A549 (cell line): ENCODE measurements at regions not wholly inside any gene's neighbourhood (a gene's known extent, or its start where the extent isn't known, plus 50 kb on each side); places are given as distances from the start of the nearest gene placed in this dataset.

Source experiments
- ATAC-seq, 2 experiments: fragments of 200-7000 bp in 1 of 2; fragments of >200 bp in 1 of 2; cut with Nextera tagmentation in 1 of 2; cut with Tn5 transposase in 1 of 2; 3 replicates each; pipeline versions ENCODE4 v1.8.0 to v1.9.1; 2018 to 2020; ENCODE audit warnings: mild to moderate bottlenecking in 1 of 2, moderate library complexity in 1 of 2
- CTCF ChIA-PET: fragments of 300-600 bp; sonication (Branson Sonifier 250); formaldehyde crosslinking; extraction: SDS; loops from one replicate; lab custom pipeline; 2021; ENCODE audit warnings: antibody characterized with exemption, inconsistent platforms; lab: Yijun Ruan, JAX
- POLR2A ChIA-PET: fragments of 350-600 bp; formaldehyde crosslinking; extraction: SDS; loops from one replicate; lab custom pipeline; 2021; ENCODE audit warnings: antibody characterized with exemption, inconsistent platforms; lab: Yijun Ruan, JAX
- DNase-seq, 2 experiments: peaks; one replicate each; pipeline versions ENCODE4 v3.0.0 to v3.0.0-alpha.2; 2011 to 2016; ENCODE audit warnings: low read depth in 1 of 2, low spot score in 1 of 2
- FAIRE-seq: peaks from 2 replicates; lab custom pipeline; 2011; peaks lifted over from hg19 to GRCh38; lab: Jason Lieb, UNC
- H3K27ac ChIP-seq, 2 experiments: fragments of >200 bp; sonication (Bioruptor Twin); formaldehyde crosslinking; 3 replicates each; pipeline ENCODE4 v1.5.1; 2016 to 2017
- H3K4me1 ChIP-seq: fragments of >200 bp; sonication (Bioruptor Twin); formaldehyde crosslinking; 3 replicates; pipeline ENCODE4 v1.6.1; 2016
- H3K4me2 ChIP-seq: fragments of >200 bp; sonication (Bioruptor Twin); formaldehyde crosslinking; 3 replicates; pipeline ENCODE4 v1.6.1; 2016
- H3K4me3 ChIP-seq: fragments of >200 bp; sonication (Bioruptor Twin); formaldehyde crosslinking; 3 replicates; pipeline ENCODE4 v1.5.1; 2016
- H3K9me3 ChIP-seq: fragments of >200 bp; sonication (Bioruptor Twin); formaldehyde crosslinking; 3 replicates; pipeline ENCODE4 v1.6.1; 2016
- CEBPB ChIP-seq, 2 experiments: fragments of >200 bp in 1 of 2; sonication (Bioruptor Twin) in 1 of 2; formaldehyde crosslinking in 1 of 2; IDR thresholded peaks; 2 replicates each; pipeline ENCODE4 v1.6.1; 2012 to 2016
- CHD4 ChIP-seq: fragments of 200-600 bp; sonication (generic); IDR thresholded peaks from 2 replicates; pipeline ENCODE4 v1.6.1; 2016; ENCODE audit warnings: antibody characterized with exemption, mild to moderate bottlenecking, borderline replicate concordance
- EHF ChIP-seq: fragments of 250-450 bp; sonication (Bioruptor Pico); IDR thresholded peaks from 2 replicates; pipeline ENCODE4 v1.5.0; 2020; ENCODE audit warnings: mild to moderate bottlenecking
- EP300 ChIP-seq, 2 experiments: fragments of >200 bp; sonication (Bioruptor Twin); formaldehyde crosslinking; IDR thresholded peaks; 2 replicates in 1 of 2; 3 replicates in 1 of 2; pipeline ENCODE4 v1.6.1; 2016 to 2017
- FOSL2 ChIP-seq, 2 experiments: fragments of 450-650 bp in 1 of 2; fragments of >200 bp in 1 of 2; sonication (Bioruptor Twin) in 1 of 2; formaldehyde crosslinking; IDR thresholded peaks; 2 replicates each; pipeline versions ENCODE4 v1.5.0 to v1.6.1; 2016 to 2020; ENCODE audit warnings: mild to moderate bottlenecking in 1 of 2, moderate library complexity in 1 of 2
- FOXS1 ChIP-seq: fragments of 250-450 bp; sonication (Bioruptor Pico); IDR thresholded peaks from 2 replicates; pipeline ENCODE4 v1.5.0; 2020; ENCODE audit warnings: mild to moderate bottlenecking, moderate library complexity
- HEYL ChIP-seq: fragments of 250-450 bp; sonication (Bioruptor Pico); IDR thresholded peaks from 2 replicates; pipeline ENCODE4 v1.8.0; 2021; ENCODE audit warnings: mild to moderate bottlenecking, moderate library complexity
- HOXB13 ChIP-seq: fragments of 250-450 bp; sonication (Bioruptor Pico); IDR thresholded peaks from 2 replicates; pipeline ENCODE4 v1.5.0; 2020; ENCODE audit warnings: low read depth, mild to moderate bottlenecking, moderate library complexity
- JUNB ChIP-seq: fragments of >200 bp; sonication (Bioruptor Twin); formaldehyde crosslinking; IDR thresholded peaks from 2 replicates; pipeline ENCODE4 v1.6.1; 2016
- KDM5A ChIP-seq: fragments of 200-600 bp; sonication (generic); IDR thresholded peaks from 2 replicates; pipeline ENCODE4 v1.6.1; 2016; ENCODE audit warnings: antibody characterized with exemption, mild to moderate bottlenecking
- MAZ ChIP-seq: fragments of 150-350 bp; IDR thresholded peaks from 2 replicates; pipeline ENCODE4 v1.6.1; 2014; ENCODE audit warnings: antibody characterized with exemption, low read depth, low read length, borderline replicate concordance
- NR3C1 ChIP-seq: fragments of >200 bp; sonication (Bioruptor Twin); formaldehyde crosslinking; IDR thresholded peaks from 3 replicates; pipeline ENCODE4 v1.6.1; 2017
- RARB ChIP-seq: fragments of 250-450 bp; sonication (Bioruptor Pico); IDR thresholded peaks from 2 replicates; pipeline ENCODE4 v1.8.0; 2021; ENCODE audit warnings: mild to moderate bottlenecking, moderate library complexity
- RCOR1 ChIP-seq: fragments of 150-350 bp; IDR thresholded peaks from 2 replicates; pipeline ENCODE4 v1.6.1; 2014; ENCODE audit warnings: antibody characterized with exemption, low read length, low read depth
- TFCP2L1 ChIP-seq: fragments of 250-450 bp; sonication (Bioruptor Pico); IDR thresholded peaks from 2 replicates; pipeline ENCODE4 v1.5.0; 2021; ENCODE audit warnings: mild to moderate bottlenecking
- TP53 ChIP-seq: fragments of 250-450 bp; sonication (Bioruptor Pico); IDR thresholded peaks from 2 replicates; pipeline ENCODE4 v1.5.0; 2021; ENCODE audit warnings: mild to moderate bottlenecking, moderate library complexity
- ZC3H11A ChIP-seq: fragments of 450-650 bp; IDR thresholded peaks from 2 replicates; pipeline ENCODE4 v1.6.1; 2014; ENCODE audit warnings: antibody characterized with exemption, mild to moderate bottlenecking
- ZFP36 ChIP-seq: fragments of 450-650 bp; IDR thresholded peaks from 2 replicates; pipeline ENCODE4 v1.6.1; 2014; ENCODE audit warnings: borderline replicate concordance; ENCODE audit not compliant: partially characterized antibody
- ZNF302 ChIP-seq: fragments of 250-450 bp; sonication (Bioruptor Pico); IDR thresholded peaks from 2 replicates; pipeline ENCODE4 v1.9.0; 2021; ENCODE audit warnings: inconsistent platforms, mild to moderate bottlenecking, moderate library complexity
- TF ChIP-seq, protein P1 (sequence below): fragments of 200-600 bp; sonication (generic); IDR thresholded peaks from 2 replicates; pipeline ENCODE4 v1.6.1; 2016; ENCODE audit warnings: antibody characterized with exemption, mild to moderate bottlenecking, moderate library complexity
- TF ChIP-seq, protein P2 (sequence below): IDR thresholded peaks from 2 replicates; pipeline ENCODE4 v1.6.1; 2012
- TF ChIP-seq, protein P3 (sequence below): fragments of >200 bp; sonication (Bioruptor Twin); formaldehyde crosslinking; IDR thresholded peaks from 3 replicates; pipeline ENCODE4 v1.6.1; 2016
- TF ChIP-seq, protein P4 (sequence below): fragments of >200 bp; sonication (Bioruptor Twin); formaldehyde crosslinking; IDR thresholded peaks from 2 replicates; pipeline ENCODE4 v1.6.1; 2016
- TF ChIP-seq, protein P5 (sequence below): IDR thresholded peaks from 2 replicates; pipeline ENCODE4 v1.6.1; 2012

DNA sequence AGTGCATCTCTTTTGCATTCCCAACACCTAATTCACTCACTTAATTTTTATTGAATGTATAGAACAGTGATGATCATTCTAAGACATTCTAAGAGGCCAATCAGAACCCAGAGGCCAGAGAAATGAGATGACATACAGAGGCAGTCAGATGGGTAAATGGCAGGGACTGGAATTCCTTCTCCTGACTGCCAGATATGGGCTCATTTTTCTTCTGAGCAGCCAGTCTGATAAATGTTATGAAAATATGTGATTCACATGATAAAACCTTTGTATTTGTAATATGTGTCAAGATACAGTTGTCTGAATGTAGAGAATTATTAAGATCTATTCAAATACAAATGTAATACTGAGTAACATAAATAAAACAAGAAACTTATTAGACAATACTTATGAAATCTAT lies 277.8 kb downstream of the EPM2A start:
- H3K27ac ChIP-seq: no peak overlapping the region
- H3K4me3 ChIP-seq: no peak overlapping the region
- ATAC-seq: no peak
- no peak overlapping the region for H3K4me2 ChIP-seq
- TF ChIP-seq JUNB (no peak), KDM5A (no peak), TFCP2L1 (CRISPR knock-in tag) (no peak), EHF (no peak), RCOR1 (no peak)
- TF ChIP-seq, protein P1, sequence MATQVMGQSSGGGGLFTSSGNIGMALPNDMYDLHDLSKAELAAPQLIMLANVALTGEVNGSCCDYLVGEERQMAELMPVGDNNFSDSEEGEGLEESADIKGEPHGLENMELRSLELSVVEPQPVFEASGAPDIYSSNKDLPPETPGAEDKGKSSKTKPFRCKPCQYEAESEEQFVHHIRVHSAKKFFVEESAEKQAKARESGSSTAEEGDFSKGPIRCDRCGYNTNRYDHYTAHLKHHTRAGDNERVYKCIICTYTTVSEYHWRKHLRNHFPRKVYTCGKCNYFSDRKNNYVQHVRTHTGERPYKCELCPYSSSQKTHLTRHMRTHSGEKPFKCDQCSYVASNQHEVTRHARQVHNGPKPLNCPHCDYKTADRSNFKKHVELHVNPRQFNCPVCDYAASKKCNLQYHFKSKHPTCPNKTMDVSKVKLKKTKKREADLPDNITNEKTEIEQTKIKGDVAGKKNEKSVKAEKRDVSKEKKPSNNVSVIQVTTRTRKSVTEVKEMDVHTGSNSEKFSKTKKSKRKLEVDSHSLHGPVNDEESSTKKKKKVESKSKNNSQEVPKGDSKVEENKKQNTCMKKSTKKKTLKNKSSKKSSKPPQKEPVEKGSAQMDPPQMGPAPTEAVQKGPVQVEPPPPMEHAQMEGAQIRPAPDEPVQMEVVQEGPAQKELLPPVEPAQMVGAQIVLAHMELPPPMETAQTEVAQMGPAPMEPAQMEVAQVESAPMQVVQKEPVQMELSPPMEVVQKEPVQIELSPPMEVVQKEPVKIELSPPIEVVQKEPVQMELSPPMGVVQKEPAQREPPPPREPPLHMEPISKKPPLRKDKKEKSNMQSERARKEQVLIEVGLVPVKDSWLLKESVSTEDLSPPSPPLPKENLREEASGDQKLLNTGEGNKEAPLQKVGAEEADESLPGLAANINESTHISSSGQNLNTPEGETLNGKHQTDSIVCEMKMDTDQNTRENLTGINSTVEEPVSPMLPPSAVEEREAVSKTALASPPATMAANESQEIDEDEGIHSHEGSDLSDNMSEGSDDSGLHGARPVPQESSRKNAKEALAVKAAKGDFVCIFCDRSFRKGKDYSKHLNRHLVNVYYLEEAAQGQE: no peak
- DNase-seq: no peak
- FAIRE-seq: no peak
- POLR2A ChIA-PET: no interaction called here
- CTCF ChIA-PET: no interaction called here
- H3K9me3 ChIP-seq: no peaks in the 10 kb centered on the region
- no peaks in the 10 kb centered on the region for H3K4me1 ChIP-seq

DNA sequence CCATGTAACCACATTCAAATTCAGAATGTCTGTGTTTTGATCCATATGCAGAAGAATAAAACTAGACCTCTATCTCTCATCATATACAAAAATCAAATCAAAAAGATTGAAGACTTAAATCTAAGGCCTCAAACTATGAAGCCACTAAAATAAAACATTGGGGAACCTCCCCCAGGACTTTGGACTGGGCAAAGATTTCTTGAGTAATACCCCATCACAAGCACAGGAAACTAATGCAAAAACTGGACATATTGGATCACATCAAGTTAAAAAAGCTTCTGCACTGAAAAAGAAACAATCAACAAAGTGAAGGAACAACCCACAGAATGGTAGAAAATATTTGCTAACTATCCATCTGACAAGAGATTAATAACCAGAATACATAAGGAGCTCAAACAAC lies 266.8 kb downstream of the EPM2A start:
- TF ChIP-seq, protein P2, sequence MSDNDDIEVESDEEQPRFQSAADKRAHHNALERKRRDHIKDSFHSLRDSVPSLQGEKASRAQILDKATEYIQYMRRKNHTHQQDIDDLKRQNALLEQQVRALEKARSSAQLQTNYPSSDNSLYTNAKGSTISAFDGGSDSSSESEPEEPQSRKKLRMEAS: no peak
- TF ChIP-seq HEYL (CRISPR knock-in tag) (no peak), NR3C1 (no peak), TP53 (CRISPR knock-in tag) (no peak), RARB (CRISPR knock-in tag) (no peak), FOSL2 (IDR thresholded peaks at IDR 0.05) (no peak), FOSL2 (CRISPR knock-in tag; IDR thresholded peaks at IDR 0.05) (no peak), ZFP36 (no peak), ZC3H11A (no peak), CEBPB (IDR thresholded peaks at IDR 0.05) (no peak), HOXB13 (no peak)
- CTCF ChIA-PET: no interaction called here
- no peaks in the 10 kb centered on the region for H3K9me3 ChIP-seq
- ATAC-seq (no peak), DNase-seq (no peak), FAIRE-seq (no peak)
- H3K27ac ChIP-seq: no peak overlapping the region
- POLR2A ChIA-PET: no interaction called here
- no peaks in the 10 kb centered on the region for H3K4me1 ChIP-seq
- no peak overlapping the region for H3K4me3 ChIP-seq
- no peak overlapping the region for H3K4me2 ChIP-seq

DNA sequence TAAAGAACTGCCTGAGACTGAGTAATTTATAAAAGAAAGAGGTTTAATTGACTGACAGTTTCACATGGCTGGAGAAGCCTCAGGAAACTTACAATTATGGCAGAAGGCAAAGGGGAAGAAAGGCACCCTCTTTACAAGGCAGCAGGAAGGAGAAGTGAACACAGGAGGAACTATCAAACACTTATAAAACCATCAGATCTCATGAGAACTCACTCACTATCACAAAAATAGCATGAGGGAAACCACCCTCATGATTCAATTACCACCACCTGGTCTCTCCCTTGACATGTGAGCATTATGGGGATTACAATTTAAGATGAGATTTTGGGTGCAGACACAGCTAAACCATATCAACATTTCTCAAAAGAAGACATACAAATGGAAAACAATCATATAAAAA lies 266.3 kb downstream of the EPM2A start:
- H3K4me2 ChIP-seq: no peak overlapping the region
- POLR2A ChIA-PET: no interaction called here
- FAIRE-seq (no peak), DNase-seq (no peak), ATAC-seq (no peak)
- no peak overlapping the region for H3K4me3 ChIP-seq
- H3K4me1 ChIP-seq: no peaks in the 10 kb centered on the region
- no peak for TF ChIP-seq MAZ
- TF ChIP-seq EHF: no peak
- TF ChIP-seq, protein P3, sequence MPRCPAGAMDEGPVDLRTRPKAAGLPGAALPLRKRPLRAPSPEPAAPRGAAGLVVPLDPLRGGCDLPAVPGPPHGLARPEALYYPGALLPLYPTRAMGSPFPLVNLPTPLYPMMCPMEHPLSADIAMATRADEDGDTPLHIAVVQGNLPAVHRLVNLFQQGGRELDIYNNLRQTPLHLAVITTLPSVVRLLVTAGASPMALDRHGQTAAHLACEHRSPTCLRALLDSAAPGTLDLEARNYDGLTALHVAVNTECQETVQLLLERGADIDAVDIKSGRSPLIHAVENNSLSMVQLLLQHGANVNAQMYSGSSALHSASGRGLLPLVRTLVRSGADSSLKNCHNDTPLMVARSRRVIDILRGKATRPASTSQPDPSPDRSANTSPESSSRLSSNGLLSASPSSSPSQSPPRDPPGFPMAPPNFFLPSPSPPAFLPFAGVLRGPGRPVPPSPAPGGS: no peak
- TF ChIP-seq, protein P1: no peak
- TF ChIP-seq, protein P4, sequence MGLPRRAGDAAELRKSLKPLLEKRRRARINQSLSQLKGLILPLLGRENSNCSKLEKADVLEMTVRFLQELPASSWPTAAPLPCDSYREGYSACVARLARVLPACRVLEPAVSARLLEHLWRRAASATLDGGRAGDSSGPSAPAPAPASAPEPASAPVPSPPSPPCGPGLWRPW: no peak
- TF ChIP-seq, protein P5, sequence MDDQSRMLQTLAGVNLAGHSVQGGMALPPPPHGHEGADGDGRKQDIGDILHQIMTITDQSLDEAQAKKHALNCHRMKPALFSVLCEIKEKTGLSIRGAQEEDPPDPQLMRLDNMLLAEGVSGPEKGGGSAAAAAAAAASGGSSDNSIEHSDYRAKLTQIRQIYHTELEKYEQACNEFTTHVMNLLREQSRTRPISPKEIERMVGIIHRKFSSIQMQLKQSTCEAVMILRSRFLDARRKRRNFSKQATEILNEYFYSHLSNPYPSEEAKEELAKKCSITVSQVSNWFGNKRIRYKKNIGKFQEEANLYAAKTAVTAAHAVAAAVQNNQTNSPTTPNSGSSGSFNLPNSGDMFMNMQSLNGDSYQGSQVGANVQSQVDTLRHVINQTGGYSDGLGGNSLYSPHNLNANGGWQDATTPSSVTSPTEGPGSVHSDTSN: no peak
- TF ChIP-seq EP300 (IDR thresholded peaks at IDR 0.05): no peak
- no peak for TF ChIP-seq ZC3H11A
- TF ChIP-seq ZNF302 (CRISPR knock-in tag): no peak
- TF ChIP-seq HEYL (CRISPR knock-in tag): no peak
- TF ChIP-seq CHD4: no peak
- no peak for TF ChIP-seq FOXS1 (CRISPR knock-in tag)
- no peaks in the 10 kb centered on the region for H3K9me3 ChIP-seq
- CTCF ChIA-PET: no interaction called here
- no peak overlapping the region for H3K27ac ChIP-seq
